ENCODE measurements at regions not wholly inside any gene's neighbourhood (a gene's known extent, or its start where the extent isn't known, plus 50 kb on each side); places are given as distances from the start of the nearest gene placed in this dataset.

DNA sequence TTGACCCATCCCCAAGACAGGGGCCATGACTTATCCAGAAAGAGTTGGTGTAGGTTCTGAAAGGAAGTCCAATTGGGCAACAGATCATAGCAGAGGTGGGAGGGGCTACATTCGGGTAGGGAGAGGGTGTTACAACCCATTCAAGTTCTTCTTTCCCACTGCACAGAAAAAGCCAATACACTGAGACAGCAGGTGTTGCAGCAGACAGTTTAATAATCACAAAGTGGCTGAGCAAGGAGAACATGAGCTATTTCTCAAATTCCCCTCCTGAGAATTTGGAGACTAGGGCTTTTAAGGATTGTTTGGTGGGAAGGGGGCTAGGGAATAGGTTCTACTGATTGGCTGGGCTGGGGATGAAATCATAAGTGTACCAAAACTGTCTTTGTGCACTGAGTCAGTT lies 328.4 kb upstream of the POU3F1 start:
- DNase-seq: no peak

DNA sequence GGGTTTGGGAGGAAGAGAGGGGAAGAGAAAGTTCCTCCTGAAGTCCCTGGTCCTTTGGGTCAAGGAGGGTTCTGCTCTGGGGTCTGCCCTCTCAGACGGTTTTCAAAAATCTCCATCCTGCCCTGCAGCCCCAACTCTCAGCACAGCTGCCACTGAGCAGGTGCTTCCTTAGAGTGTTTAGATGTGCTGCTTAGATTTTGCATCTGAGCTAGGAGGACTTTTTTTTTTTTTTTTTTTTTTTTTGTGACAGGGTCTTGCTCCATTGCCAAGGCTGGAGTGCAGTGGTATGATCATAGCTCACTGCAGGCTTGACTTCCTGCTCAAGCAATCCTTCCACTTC lies 324.9 kb upstream of the POU3F1 start:
- no peak for DNase-seq

DNA sequence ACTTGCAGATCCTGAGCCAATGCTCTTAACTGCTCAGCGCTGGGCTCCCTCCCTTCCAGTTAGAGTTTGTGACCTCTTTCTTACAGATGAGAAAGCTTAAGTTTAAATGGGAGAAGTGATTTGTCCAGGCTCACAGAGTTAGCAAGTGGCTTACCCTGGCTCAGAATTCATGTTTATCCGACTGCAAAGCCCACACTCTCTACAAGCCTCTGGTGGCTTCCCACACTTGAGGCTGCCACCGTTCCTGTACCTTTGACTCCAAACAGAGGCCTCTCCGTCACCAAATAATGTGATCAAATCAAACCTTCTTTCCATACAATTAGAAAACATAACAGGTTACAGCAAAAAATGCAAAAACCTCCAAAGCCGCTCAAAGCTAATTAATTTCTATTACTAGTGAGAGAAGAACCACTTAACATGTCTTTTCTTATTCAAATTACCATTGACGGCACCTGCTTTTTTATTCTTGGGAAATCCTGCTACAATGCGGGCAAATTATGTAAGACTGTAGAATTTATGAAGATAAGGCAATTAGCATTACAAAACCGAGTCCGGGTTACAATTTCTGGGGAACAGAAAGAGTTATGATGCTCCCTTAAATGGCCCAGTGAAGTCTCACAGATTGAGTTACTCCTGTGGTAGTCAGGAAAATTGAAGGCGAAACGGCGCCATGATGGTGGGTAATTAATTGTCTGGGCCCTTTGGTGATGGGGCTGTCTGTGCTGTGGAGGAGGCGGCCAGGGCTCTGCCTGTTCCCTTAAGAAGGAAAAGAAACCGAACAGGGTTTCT lies 324.3 kb upstream of the POU3F1 start:
- DNase-seq: no peak

DNA sequence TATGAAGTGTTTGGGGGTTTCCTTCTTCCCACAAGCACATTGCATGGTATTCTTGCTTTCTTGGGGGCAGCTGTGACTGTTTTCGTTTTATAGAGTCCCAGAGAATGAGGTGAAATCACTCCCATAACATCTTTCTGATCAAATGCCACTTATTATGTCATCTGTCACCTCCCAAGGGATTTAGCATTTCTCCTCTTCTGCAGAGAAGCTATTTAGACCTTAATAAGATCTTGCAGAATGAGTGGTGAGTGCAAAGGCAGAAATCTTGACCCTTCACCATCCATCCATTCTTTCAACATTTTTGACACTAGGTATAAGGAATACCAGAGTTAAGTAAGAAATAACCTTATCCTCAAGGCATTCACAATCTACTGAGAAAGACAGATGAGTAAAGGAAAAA lies 318.6 kb upstream of the POU3F1 start:
- DNase-seq: no peak

DNA sequence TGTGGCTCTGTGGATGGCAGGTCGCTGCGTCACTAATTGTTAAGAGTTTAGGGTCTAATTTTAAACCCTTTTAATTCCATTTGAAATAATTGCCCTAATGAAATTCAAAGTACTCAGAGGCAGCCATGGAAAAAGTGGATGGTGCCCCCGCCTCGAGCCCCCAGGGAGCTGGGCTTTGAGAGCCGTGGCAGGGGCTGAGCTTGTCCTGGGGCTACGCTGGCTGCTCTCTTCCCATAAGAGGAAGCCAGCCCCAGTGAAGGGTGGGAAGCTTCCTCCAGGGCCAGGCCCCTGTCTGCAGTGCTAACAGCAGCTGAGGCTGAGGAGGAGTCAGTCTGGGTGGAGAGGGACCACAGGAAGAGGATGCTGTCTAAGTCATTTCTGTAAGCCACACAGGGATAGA lies 315.0 kb upstream of the POU3F1 start:
- no peak for DNase-seq

DNA sequence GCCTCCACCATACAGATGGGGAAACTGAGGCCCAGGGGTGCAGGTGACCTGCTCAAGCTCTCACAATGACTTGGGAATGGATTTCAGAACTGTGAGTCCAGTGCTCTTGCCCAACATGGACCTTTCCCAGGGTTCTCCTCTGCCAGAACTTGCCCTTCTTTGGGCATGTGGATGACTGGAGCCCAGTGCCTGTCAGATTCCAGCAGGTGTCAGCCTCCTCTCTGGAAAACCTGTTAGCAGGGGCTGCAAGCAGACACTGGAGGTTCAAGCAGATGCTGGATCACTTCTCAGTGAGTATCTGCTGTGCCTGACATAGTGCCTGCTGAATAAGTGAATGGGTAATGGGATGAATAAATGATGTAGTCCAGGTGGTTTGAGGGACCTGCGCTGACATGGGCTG lies 314.2 kb upstream of the POU3F1 start:
- DNase-seq: no peak

DNA sequence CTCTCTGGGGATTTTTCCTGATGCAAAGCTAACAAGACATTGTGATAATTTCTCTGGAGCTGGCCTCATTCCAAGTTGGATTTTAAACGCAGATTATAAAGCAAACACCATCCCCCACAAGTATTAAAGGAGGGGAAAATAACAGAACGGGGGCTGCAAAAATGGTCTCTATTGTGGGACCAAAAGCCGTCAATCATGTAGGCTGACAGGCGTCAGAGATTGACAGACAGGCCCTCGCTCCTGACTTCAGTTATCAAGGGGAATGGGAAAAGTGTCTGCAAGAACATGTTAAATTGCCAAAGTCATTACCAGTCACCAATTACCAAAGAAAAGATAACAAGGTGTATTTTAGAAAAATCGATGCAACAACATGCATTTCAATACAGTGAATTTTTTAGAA lies 307.4 kb upstream of the POU3F1 start:
- no peak for DNase-seq

DNA sequence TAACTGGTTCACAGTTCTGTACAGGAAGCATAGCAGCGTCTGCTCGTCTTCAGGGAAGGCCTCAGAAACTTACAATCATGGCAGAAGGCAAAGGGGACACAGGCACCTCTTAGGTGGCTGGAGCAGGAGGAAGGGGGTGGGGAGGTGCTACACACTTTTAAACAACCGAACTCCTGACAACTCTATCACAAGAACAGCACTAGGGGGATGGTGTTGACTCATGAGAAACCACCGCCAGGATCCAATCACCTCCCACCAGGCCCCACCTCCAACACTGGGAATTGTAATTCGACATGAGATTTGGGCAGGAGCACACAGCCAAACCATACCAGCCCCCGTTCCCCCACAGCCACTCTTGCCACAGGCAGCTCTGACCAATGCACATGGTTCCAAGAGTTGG lies 306.3 kb upstream of the POU3F1 start:
- no peak for DNase-seq

DNA sequence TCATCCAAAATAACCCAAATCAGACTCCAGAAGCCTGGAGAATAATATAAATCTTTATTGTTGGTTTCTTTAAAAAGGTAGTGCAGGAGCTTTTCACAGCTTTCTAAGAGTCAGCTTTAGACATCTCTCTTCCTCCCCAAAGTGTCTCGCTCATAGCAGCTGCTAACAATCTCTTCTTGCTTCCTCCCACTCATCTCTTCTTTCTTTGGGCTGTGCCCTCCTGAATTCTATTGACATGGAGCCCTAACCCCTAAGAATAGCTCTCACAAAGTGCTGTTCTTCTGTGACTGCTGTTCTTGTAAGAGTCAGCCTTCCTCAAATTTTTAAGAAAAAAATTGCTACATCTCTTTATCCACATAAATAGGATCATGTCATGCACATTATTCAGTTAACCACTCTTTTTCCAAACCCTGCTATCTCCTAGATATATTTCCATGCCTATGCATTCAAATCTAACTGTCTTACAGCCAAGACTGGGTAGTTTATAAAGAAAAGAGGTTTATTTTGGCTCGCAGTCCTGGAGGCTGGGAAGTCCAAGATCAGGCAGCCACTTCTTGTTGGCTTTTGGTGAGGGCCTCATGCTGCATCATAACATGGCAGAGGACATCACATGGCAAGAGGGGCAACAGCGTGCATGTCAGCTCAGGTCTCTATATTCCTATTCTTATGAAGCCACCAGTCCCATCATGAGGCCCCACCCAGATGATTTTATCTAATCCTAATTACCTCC lies 301.0 kb upstream of the POU3F1 start:
- no peak for DNase-seq

DNA sequence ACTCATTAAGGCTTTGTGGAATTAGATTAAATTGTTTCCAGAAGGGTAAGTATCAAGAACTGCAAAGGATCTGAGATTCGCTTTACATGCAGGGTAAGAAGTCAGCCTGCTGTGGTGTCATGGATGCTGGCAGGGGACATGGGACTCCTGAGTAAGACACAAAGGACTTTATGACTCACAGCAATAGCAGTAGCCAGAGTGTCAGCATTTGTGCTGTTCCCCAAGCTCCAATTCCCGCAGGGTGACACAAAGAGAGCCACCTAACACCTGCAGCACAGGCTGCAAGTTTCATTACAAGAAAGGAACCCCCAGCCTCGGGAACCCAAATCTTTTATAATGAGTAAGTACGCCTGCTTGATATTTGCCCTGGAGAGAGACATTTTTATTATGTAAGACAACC lies 298.1 kb upstream of the POU3F1 start:
- no peak for DNase-seq

DNA sequence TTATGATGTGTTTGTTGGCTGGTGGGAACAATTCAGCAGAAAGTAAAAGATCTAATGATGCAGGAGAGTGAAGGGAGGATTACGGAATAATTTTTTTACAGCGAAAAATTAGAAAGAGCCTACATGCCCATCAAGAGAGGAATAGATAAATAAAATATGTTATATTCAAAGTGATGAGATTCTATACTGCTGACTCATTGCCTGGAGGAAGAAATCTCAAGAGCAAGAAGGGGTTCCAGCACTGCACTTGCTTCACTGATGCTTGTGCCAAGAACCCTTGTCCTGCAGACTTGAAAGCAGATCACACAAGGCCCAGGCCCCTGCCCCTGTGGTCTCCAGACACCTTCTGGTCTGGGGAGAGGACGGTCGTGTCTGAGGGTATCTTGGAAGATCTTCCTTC lies 295.1 kb upstream of the POU3F1 start:
- DNase-seq: no peak

DNA sequence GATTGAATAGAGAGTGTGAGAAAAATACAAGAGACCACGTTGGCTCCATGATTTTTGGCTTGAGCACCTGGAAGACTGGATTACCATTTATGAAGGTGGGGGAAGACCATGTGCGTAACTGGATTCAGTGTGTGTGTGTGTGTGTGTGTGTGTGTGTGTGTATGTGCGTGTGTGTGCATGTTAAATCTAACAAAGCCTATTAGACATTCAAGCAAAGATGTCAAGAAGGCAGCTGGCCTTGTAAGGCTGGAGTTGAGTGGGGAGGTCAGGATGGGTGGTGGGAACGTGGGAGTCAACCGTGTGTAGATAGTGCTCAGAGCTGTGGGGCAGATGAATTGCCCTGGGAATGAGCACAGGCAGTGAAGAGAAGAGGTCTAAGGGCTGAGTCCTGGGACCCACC lies 293.8 kb upstream of the POU3F1 start:
- no peak for DNase-seq

DNA sequence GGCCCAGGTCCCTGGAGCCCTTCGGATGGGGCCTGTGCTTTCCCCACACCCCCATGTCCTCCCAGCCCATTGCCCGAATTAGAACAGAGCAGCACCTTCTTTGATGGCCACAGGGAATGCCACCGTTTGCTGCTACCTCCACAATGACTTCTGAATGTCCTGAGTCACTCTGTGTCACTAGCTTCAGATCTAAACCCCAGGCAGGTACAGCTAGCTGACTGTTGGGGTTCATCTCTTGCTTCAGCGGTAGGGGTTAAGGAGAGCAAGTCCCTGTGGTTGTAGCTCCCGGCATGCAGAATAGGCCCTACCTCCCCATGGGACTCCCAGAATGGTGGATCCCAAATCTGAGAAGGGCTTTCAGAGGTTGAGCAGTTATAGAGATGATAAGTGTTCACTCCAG lies 291.1 kb upstream of the POU3F1 start:
- DNase-seq: no peak

DNA sequence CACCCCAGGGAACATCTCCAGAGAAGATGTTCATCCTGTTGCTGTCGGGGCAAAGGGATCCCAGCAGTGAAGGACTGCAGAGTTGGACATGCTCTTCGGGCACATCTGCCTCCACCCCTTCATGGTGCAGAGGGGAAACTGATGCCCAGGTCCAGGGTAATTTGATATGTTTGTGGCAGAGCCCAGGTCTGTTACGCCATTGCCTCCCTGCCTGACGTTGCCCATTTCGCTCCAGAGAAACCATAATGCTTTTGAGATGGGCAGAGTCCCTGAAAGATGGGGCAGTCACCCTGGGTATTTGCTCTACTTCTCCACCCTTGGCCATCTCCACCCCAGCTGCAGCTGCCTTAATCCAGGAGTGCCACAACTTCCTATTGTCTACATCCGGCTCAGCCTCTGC lies 290.4 kb upstream of the POU3F1 start:
- no peak for DNase-seq

DNA sequence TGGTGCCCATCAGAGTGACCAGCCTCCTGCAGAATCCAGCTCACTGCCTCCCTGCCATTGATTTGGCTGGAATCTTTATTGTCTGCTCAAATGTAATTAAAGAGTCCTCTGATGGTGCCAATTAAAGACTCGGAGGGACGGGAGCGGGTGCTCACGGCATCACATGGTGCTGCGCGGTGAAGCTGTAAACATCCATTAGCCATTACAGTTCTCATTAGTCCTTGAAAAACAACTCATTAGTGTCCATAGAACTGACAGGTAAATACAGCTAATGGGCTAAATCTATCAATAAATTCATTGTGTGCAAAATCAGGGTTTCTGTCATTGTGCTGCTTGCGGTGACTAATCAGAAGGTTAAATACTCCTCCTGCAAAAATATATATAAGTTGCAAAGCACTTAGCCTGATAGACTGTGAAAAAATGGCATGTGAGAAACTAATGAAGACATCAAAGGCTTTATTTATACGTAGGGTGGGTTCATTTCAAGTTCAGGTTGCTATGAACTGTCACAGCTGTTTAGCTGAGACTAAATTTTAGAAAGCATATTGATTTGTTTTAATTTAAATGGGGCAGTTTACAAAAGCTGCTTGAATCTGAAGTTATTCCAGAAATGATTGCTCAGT lies 289.8 kb upstream of the POU3F1 start:
- DNase-seq: no peak

DNA sequence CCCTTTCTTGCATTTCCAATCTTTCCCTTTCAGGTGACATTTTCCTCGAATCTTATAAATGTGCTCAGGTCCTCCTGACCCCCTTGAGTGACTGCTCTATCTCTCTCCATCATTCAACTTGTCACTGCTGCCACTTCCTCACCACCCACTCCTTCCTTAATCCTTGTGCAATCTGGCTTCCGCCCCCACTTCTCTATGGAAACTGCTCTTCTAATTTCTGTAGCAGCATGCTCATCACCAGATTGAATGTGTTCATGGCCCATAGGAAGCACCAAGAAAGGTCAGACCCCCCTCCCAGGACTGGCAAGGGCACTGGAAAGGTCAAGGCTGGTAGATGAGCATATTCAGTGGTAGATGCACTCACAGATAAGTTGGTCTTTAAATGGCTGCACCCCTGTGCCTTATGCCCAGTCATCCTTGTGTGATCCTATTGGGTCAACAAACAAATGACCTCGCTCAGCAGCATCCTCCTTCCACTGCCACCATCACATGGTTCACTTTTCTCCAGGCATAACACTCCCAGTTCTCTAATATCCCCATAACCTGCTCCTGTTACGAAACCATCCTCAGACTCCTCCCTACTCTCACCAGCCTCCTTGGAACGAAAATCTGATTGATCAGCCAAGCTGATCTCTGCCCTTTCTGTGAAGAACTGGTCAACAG lies 288.5 kb upstream of the POU3F1 start:
- DNase-seq: no peak

DNA sequence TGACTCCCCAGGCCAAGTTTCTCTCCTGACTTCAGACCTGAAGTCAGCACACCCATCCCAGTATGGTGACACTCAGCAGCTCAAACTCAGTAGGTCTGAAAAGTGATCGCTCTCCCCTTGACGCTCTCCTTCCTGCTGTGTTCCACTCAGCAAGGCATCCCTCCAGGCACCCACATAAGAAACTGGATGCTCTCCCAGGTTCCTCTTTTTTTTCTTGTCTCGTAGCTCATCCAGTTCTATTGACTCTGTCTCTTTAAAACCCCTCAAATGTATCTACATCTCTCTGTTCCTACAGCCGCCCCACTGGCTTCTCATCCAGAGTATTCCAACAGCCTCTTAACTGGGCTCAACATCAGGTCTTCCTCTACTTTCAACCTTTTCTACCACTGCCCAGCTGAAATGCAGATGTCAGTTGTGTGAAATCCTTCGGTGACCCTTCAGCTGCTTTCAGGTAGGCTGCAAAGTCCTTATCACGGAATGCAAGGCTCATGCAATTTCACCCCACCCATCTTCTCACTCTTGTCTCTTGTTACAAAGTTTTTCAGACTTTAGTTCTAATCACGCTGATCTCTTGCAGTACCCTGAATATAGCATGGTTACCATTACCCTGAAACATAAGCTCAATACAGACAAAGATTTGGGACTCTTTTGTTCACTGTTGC lies 286.2 kb upstream of the POU3F1 start:
- DNase-seq: no peak

DNA sequence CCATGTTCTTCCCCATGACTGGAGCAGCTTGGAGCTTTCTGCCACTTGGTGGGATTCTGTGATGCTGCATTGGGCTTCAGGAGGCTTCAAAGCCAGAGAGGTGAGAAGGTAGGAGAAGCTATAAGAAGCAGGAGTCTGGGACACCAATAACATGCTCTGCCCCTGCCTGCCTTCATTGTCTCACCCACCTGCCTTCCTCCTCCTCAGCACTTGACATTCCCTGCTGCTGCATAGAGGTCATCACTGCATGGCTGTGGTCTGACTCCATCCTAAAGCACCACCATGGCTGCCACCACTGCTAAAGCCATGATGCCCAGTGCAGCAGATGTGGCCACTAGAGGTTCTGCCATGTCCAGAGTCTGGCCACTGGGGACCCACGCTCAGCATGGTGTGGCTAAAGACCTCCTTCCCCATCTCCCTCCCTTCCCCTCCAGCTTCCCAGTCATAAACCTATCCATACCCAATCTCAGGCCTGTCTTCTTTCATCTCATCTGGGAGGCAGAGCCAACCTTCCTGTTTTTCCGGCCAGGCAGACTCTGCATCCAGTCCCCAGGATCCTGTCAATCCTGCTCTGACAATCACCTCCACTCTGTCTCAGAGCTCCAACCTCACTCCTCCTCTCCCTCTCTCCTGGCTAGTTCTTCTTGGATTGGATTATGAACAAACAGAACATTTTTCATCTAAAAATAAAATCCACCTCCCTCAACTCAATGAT lies 285.1 kb upstream of the POU3F1 start:
- DNase-seq: no peak

DNA sequence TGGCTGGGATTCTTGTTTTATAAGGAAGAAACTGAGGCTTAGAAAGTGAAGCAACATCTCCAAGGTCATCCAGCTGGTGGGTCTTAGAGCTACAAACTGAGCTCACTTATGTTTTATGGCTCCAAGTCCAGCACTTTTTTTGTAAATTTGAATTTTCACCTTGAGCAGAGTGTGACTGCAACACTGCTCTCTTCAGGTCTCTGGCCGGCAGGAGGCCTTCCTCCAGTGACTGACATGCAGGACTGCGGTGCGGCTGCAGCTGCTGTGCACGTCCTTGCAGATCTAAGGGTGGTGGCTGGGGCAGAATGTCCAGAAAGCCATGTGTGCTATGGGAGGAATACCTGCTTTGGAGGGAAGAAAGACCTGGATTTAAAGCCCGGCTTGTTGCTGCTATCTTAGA lies 284.2 kb upstream of the POU3F1 start:
- DNase-seq: no peak

DNA sequence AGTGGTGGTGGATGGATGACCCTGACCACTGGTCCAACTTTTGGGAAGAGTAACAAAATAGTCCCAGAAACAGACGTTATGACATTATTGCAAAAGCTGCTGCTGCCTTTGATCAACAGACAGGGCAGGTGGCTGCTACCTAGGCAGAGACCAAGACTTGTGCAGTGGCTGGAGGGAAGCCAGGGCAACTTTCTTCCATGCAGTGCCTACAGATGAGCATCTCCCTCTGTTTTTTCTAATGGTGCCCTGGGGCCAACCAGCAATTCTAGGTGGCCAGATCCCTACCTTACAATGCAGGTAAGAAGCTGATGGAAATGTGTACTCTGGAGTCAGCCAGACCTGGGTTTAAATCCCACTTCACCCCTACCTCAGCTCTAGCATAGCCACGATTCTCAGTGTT lies 283.1 kb upstream of the POU3F1 start:
- no peak for DNase-seq

DNA sequence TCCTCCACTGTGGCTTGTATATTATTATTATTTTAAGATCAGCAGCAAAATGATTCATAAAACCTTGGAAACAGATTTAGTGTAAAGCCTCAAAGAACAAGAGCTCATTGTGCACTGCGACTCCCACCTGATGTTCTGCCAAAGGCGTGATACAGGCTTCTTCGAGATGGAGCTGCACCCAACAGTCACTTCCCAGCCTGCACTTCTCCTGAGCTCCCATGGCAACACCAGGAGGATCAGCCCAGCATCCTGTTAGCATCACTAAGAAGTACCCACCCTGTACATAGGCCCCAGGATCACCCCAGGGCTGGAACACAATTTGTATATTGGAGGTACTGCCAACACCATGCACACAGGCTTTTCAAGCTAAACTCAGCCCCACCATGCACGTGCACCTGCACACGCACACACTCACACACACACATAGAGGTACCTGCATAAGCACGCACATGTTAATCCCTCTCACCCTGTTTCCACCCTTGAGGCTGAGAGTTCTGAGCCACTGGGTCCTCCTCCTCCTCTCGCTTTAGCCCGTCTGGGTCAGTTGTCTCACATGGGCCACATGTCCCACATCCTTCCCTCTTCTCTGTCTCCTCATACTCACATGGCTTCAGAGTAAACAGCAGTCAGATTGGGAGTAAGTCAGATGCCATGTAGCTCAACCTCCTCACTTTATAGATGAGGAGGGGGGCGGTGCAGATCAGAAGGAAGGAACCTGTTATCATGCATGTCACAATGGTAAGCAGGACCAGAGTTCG lies 281.9 kb upstream of the POU3F1 start:
- no peak for DNase-seq

DNA sequence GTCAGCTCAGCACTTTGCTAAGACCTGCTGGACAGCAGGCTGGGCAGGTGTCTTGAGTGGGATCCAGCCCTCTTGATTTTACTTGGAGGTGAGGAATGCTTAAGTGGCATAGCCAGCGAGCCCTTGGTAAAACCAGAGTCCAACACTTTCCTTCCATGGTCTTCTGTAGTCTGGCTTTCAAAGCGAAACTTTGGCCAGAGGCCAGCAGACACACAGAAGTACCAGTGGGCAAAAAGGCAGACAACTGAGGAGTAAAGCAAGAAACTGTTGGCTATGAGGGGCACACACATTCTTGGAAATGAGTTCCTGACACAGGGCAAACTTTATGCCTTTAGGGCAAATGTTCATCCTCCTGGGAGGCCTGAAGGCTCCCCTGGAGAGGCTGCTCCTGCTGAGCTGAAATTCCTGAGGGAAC lies 281.0 kb upstream of the POU3F1 start:
- peak; percentile 37 for DNase-seq

Measured in DMS79 (cell line).